H9 (cell line): ENCODE measurements at regions not wholly inside any gene's neighbourhood (a gene's known extent, or its start where the extent isn't known, plus 50 kb on each side); places are given as distances from the start of the nearest gene placed in this dataset.

Experiments
- DNase-seq: peaks from one replicate; pipeline ENCODE4 v3.0.0-alpha.2; 2017
- H2AFZ ChIP-seq: one replicate; pipeline ENCODE4 v1.6.1; 2013; ENCODE audit warnings: mild to moderate bottlenecking, low read length, control low read depth, moderate library complexity
- H2AK5ac ChIP-seq: 2 replicates; pipeline ENCODE4 v1.6.1; 2013; ENCODE audit warnings: low read length, control low read depth, mixed read lengths; ENCODE audit not compliant: insufficient read length
- H2BK120ac ChIP-seq: one replicate; pipeline ENCODE4 v1.6.1; 2013; ENCODE audit warnings: low read depth, mild to moderate bottlenecking, low read length, control low read depth, inconsistent platforms; ENCODE audit not compliant: poor library complexity, severe bottlenecking
- H2BK12ac ChIP-seq: 2 replicates; pipeline ENCODE4 v1.6.1; 2013; ENCODE audit warnings: low read length, control low read depth, mixed read lengths, low read depth; ENCODE audit not compliant: insufficient read length
- H2BK15ac ChIP-seq: 2 replicates; pipeline ENCODE4 v1.6.1; 2013; ENCODE audit warnings: low read depth, low read length, control low read depth
- H2BK20ac ChIP-seq: one replicate; pipeline ENCODE4 v1.6.1; 2013; ENCODE audit warnings: low read depth, mild to moderate bottlenecking, low read length, control low read depth, inconsistent platforms; ENCODE audit not compliant: poor library complexity, severe bottlenecking
- H2BK5ac ChIP-seq: 2 replicates; pipeline ENCODE4 v1.6.1; 2013; ENCODE audit warnings: low read length, control low read depth, mixed read lengths; ENCODE audit not compliant: insufficient read length
- H3K14ac ChIP-seq: 2 replicates; pipeline ENCODE4 v1.6.1; 2013; ENCODE audit warnings: low read length, control low read depth; ENCODE audit not compliant: insufficient read depth
- H3K18ac ChIP-seq: 2 replicates; pipeline ENCODE4 v1.6.1; 2013; ENCODE audit warnings: low read depth, mild to moderate bottlenecking, mixed read lengths, low read length, control low read depth; ENCODE audit not compliant: insufficient read length
- H3K23ac ChIP-seq: 2 replicates; pipeline ENCODE4 v1.6.1; 2013; ENCODE audit warnings: low read length, control low read depth, mixed read lengths, low read depth; ENCODE audit not compliant: insufficient read length
- H3K23me2 ChIP-seq: 2 replicates; pipeline ENCODE4 v1.6.1; 2013; ENCODE audit warnings: low read depth, mild to moderate bottlenecking, mixed read lengths, low read length, control low read depth; ENCODE audit not compliant: insufficient read length, poor library complexity, severe bottlenecking
- H3K27ac ChIP-seq: 2 replicates; pipeline ENCODE4 v1.5.1; 2013; ENCODE audit warnings: low read length, control low read depth, mixed read lengths, low read depth; ENCODE audit not compliant: insufficient read length
- H3K27me3 ChIP-seq: 2 replicates; pipeline ENCODE4 v1.6.1; 2013; ENCODE audit warnings: low read length, control low read depth, inconsistent platforms; ENCODE audit not compliant: insufficient read depth
- H3K4ac ChIP-seq: 2 replicates; pipeline ENCODE4 v1.6.1; 2013; ENCODE audit warnings: low read depth, mild to moderate bottlenecking, control low read depth, inconsistent platforms, low read length, moderate library complexity
- H3K4me1 ChIP-seq: 2 replicates; pipeline ENCODE4 v1.6.1; 2013; ENCODE audit warnings: low read length, control low read depth, inconsistent platforms; ENCODE audit not compliant: insufficient read depth
- H3K4me2 ChIP-seq: 2 replicates; pipeline ENCODE4 v1.6.1; 2013; ENCODE audit warnings: low read length, control low read depth, mixed read lengths; ENCODE audit not compliant: insufficient read length, insufficient read depth
- H3K56ac ChIP-seq: 2 replicates; pipeline ENCODE4 v1.6.1; 2013; ENCODE audit warnings: low read depth, mild to moderate bottlenecking, mixed read lengths, low read length, control low read depth; ENCODE audit not compliant: insufficient read length
- H3K79me1 ChIP-seq: 2 replicates; pipeline ENCODE4 v1.6.1; 2013; ENCODE audit warnings: low read depth, mild to moderate bottlenecking, moderate library complexity, low read length, control low read depth, inconsistent platforms; ENCODE audit not compliant: insufficient read depth, poor library complexity, severe bottlenecking
- H3K79me2 ChIP-seq: 2 replicates; pipeline ENCODE4 v1.6.1; 2013; ENCODE audit warnings: low read length, control low read depth, inconsistent platforms; ENCODE audit not compliant: insufficient read depth
- H3K9ac ChIP-seq: 2 replicates; pipeline ENCODE4 v1.6.1; 2013; ENCODE audit warnings: low read length, control low read depth, mixed read lengths; ENCODE audit not compliant: insufficient read length; ENCODE audit errors: extremely low read depth
- H3K9me3 ChIP-seq: one replicate; pipeline ENCODE4 v1.6.1; 2013; ENCODE audit warnings: low read depth, low read length, inconsistent platforms; ENCODE audit not compliant: control insufficient read depth
- H3T11ph ChIP-seq: one replicate; pipeline ENCODE4 v1.6.1; 2013; ENCODE audit warnings: mild to moderate bottlenecking, low read length, control low read depth, inconsistent platforms
- H4K20me1 ChIP-seq: one replicate; pipeline ENCODE4 v1.6.1; 2013; ENCODE audit not compliant: control insufficient read depth, insufficient read length, insufficient read depth
- H4K5ac ChIP-seq: 2 replicates; pipeline ENCODE4 v1.6.1; 2013; ENCODE audit warnings: low read depth, mild to moderate bottlenecking, mixed read lengths, low read length, control low read depth; ENCODE audit not compliant: insufficient read length
- H4K8ac ChIP-seq: replicated peaks from 2 replicates; pipeline ENCODE4 v1.6.1; 2013; ENCODE audit warnings: low read length, control low read depth, mixed read lengths, low read depth; ENCODE audit not compliant: insufficient read length
- H4K91ac ChIP-seq: 2 replicates; pipeline ENCODE4 v1.6.1; 2013; ENCODE audit warnings: low read depth, mild to moderate bottlenecking, moderate library complexity, mixed read lengths, low read length, control low read depth; ENCODE audit not compliant: insufficient read length
- H3K27ac Mint-ChIP-seq, 3 experiments: 2 replicates in 2 of 3; 3 replicates in 1 of 3; pipeline ENCODE4 v1.8.0; 2020 to 2021; ENCODE audit warnings: mixed read lengths in 3 of 3, mild to moderate bottlenecking in 1 of 3, moderate library complexity in 1 of 3
- H3K27me3 Mint-ChIP-seq: 2 replicates; pipeline ENCODE4 v1.8.0; 2021; ENCODE audit warnings: low read depth, mild to moderate bottlenecking, moderate library complexity, mixed read lengths
- H3K36me3 Mint-ChIP-seq, 3 experiments: 2 replicates in 2 of 3; 3 replicates in 1 of 3; pipeline ENCODE4 v1.8.0; 2020 to 2021; ENCODE audit warnings: low read depth in 3 of 3, mixed read lengths in 3 of 3; ENCODE audit not compliant: insufficient read depth in 1 of 3
- H3K4me1 Mint-ChIP-seq, 2 experiments: 2 replicates each; pipeline ENCODE4 v1.8.0; 2020; ENCODE audit warnings: mixed read lengths in 2 of 2
- H3K4me3 Mint-ChIP-seq, 2 experiments: 2 replicates in 1 of 2; 3 replicates in 1 of 2; pipeline ENCODE4 v1.8.0; 2020 to 2021; ENCODE audit warnings: mild to moderate bottlenecking in 2 of 2, mixed read lengths in 2 of 2, moderate library complexity in 1 of 2
- H3K9me3 Mint-ChIP-seq, 2 experiments: 2 replicates in 1 of 2; 3 replicates in 1 of 2; pipeline ENCODE4 v1.8.0; 2020; ENCODE audit warnings: mild to moderate bottlenecking in 2 of 2, mixed read lengths in 2 of 2, moderate library complexity in 1 of 2
- CTCF ChIP-seq: fragments of 200-600 bp; sonication (generic); conservative IDR thresholded peaks from 3 replicates; pipeline ENCODE4 v1.8.0; 2021; ENCODE audit warnings: antibody characterized with exemption, mild to moderate bottlenecking

- Histone ChIP-seq H4K20me1 (no peaks in the 10 kb centered on the region), H2BK120ac (no peak overlapping the region), H3K18ac (no peak overlapping the region), H3K56ac (no peak overlapping the region), H2BK15ac (no peak overlapping the region), H3K4me2 (no peak overlapping the region), H2BK20ac (no peak overlapping the region), H2BK12ac (no peak overlapping the region), H2BK5ac (no peak overlapping the region), H3K9me3 (no peaks in the 10 kb centered on the region), H4K91ac (no peak overlapping the region), H4K5ac (no peak overlapping the region), H3K4me1 (no peaks in the 10 kb centered on the region), H3K9ac (no peak overlapping the region), H3K79me2 (no peaks in the 10 kb centered on the region), H3K23me2 (no peaks in the 10 kb centered on the region), H3K14ac (no peak overlapping the region), H3K27me3 (no peaks in the 10 kb centered on the region), H2AK5ac (no peak overlapping the region), H3K4ac (no peak overlapping the region), H3K23ac (no peak overlapping the region), H2AFZ (no peak overlapping the region), H3T11ph (no peak overlapping the region), H3K27ac (no peak overlapping the region), H3K79me1 (no peaks in the 10 kb centered on the region), H4K8ac (no peak overlapping the region)
- no peaks in the 10 kb centered on the region for H3K4me1 Mint-ChIP-seq
- no peak for TF ChIP-seq CTCF
- H3K4me3 Mint-ChIP-seq: no peak overlapping the region
- no peaks in the 10 kb centered on the region for H3K27me3 Mint-ChIP-seq
- no peaks in the 10 kb centered on the region for H3K9me3 Mint-ChIP-seq
- H3K27ac Mint-ChIP-seq: no peak overlapping the region
- DNase-seq: no peak
- no peaks in the 10 kb centered on the region for H3K36me3 Mint-ChIP-seq
Observed at GRCh38 chr5:167489202-167489601, 802.2 kb upstream of the WWC1 start.
